Activated T-cell treated with anti-CD3 and anti-CD28 coated beads for 4 hours (primary cell): ENCODE measurements at regions not wholly inside any gene's neighbourhood (a gene's known extent, or its start where the extent isn't known, plus 50 kb on each side); places are given as distances from the start of the nearest gene placed in this dataset.

ENCODE experiments used
- DNase-seq: peaks from one replicate; pipeline ENCODE4 v3.0.0-alpha.2; 2020

GRCh38 chr14:101500061-101500460 lies 61.2 kb upstream of the DIO3 start:
- no peak for DNase-seq

GRCh38 chr14:101500681-101501080 lies 60.6 kb upstream of the DIO3 start:
- no peak for DNase-seq

GRCh38 chr14:101501341-101501740 lies 60.0 kb upstream of the DIO3 start:
- DNase-seq: no peak

GRCh38 chr14:101501858-101502615 lies 59.3 kb upstream of the DIO3 start:
- no peak for DNase-seq

- DNase-seq: no peak
These were observed 58.4 kb upstream of the DIO3 start for GRCh38 chr14:101502761-101503392.

- DNase-seq: no peak
These were observed 57.7 kb upstream of the DIO3 start for GRCh38 chr14:101503431-101504095.

- no peak for DNase-seq
These were observed 57.0 kb upstream of the DIO3 start for GRCh38 chr14:101504096-101504948.

GRCh38 chr14:101505236-101505970 lies 55.9 kb upstream of the DIO3 start:
- no peak for DNase-seq

GRCh38 chr14:101506211-101506925 lies 54.9 kb upstream of the DIO3 start:
- DNase-seq: no peak

- no peak for DNase-seq
These were observed 54.1 kb upstream of the DIO3 start for GRCh38 chr14:101506926-101507835.

GRCh38 chr14:101507836-101508150 lies 53.5 kb upstream of the DIO3 start:
- no peak for DNase-seq

GRCh38 chr14:101508196-101508947 lies 52.9 kb upstream of the DIO3 start:
- no peak for DNase-seq

GRCh38 chr14:101508948-101509729 lies 52.2 kb upstream of the DIO3 start:
- DNase-seq: no peak

- DNase-seq: no peak
These were observed 51.4 kb upstream of the DIO3 start for GRCh38 chr14:101509730-101510371.

- DNase-seq: no peak
These were observed 50.1 kb upstream of the DIO3 start for GRCh38 chr14:101511199-101511598.
